ENCODE measurements at regions not wholly inside any gene's neighbourhood (a gene's known extent, or its start where the extent isn't known, plus 50 kb on each side); places are given as distances from the start of the nearest gene placed in this dataset.
A peak's percentile ranks its signal among the peaks of the same experiment; 100 is the strongest.

DNA sequence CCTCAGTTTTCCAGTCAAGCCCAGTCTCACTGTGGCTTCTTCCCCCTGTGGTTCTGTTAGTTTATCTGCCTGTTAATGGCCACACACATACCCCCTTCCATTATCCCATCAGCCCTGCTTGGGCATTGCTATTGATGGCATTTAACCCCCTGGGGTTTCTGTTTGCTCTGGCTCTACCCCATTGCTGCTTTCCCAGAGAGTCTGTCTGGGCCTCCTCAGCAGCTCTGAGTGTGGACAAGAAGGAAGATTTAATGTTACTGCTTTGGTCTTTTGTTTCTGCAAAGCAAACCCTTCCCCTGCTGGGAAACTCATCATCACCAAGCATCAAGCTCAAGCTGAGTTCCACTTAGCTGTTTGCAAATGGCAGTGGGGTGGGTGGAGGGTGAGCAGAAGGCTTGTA lies 162.7 kb downstream of the CCT6B start:
- DNase-seq (ENCODE audit: low spot score in 2 of 2) (no peak), ATAC-seq (no peak)
- no peaks in the 10 kb centered on the region for H3K9me3 Mint-ChIP-seq
- no peak overlapping the region for H3K27ac Mint-ChIP-seq
- H3K36me3 Mint-ChIP-seq = no peaks in the 10 kb centered on the region

DNA sequence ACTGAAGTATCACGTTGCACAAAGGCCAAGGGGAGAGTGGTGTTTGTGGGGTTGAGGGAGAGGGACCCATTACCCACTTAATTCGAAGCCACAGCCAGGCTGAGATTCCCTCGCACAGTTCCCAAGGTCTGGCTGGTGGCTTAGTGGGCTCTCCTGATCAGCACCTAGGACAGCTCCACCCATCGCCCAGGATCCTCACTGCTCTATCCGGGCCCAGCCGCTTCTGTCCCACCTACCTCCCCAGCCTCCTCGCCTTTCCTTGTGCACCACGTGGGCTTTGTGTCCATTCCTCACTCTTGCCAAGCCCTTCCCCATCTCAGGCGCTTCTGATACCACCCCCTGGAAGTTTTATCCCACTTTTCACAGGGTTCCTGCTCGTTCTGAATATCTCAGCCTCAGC lies 163.5 kb downstream of the CCT6B start:
- no peak overlapping the region for H3K27ac Mint-ChIP-seq
- no peaks in the 10 kb centered on the region for H3K9me3 Mint-ChIP-seq
- no peaks in the 10 kb centered on the region for H3K36me3 Mint-ChIP-seq
- DNase-seq (ENCODE audit: low spot score in 2 of 2) (peak in 1 of 2 donors; percentile 28), ATAC-seq (no peak)

DNA sequence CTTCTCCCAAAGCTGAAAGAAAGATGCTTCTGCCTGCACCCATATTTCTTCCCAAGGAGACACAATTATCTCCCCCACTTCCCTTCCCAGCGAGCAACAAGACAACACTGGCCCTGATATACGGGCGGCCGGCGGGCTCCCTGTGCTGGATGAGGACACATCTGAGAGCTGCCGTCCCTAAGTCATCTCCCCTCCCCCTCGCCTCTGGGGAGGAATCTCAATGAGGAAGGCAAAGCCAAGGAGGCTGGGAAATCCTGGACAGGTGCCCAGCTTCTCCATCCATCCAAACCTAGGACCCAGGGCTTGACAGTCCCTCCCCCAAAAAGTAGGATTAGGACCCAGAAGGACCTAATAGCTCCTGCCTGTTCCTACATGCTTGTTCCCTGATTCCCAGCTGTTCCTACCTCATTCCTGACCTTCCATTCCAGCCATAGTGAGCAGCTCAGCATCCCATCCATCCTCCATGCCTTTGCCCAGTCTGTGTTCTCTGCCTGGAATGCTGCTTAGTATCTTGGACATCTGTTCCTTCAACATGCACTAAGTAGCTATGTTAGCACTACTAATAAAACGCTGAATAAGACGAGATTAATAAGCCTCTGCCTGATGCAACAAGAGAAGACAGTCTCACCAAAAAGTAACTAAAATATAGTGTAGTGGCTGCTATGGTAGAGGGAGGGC lies 167.9 kb downstream of the CCT6B start:
- ATAC-seq (no peak), DNase-seq (ENCODE audit: low spot score in 2 of 2) (no peak)
- Mint-ChIP-seq H3K9me3 (no peaks in the 10 kb centered on the region), H3K36me3 (no peaks in the 10 kb centered on the region), H3K27ac (no peak overlapping the region)

DNA sequence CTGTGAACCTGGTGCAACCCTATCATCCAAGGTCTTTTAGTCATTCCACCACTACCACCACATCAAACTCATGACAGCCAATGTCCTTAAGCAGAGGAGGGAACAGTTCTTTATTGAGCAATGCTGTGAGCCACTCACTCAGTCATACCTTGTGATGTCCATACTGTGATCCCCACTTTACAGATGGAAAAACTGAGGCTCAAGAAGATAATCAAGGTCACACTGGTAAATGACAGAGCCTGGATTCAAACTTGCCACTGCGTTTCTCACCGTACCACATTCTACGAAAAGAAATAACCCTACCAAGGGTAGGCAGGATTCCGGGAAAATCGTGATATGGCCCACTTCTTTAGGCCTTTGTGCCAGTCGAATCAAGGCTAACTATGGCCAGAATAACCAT lies 172.6 kb downstream of the CCT6B start:
- DNase-seq (ENCODE audit: low spot score in 2 of 2) (no peak), ATAC-seq (no peak)
- no peaks in the 10 kb centered on the region for H3K9me3 Mint-ChIP-seq
- no peaks in the 10 kb centered on the region for H3K36me3 Mint-ChIP-seq
- no peak overlapping the region for H3K27ac Mint-ChIP-seq

DNA sequence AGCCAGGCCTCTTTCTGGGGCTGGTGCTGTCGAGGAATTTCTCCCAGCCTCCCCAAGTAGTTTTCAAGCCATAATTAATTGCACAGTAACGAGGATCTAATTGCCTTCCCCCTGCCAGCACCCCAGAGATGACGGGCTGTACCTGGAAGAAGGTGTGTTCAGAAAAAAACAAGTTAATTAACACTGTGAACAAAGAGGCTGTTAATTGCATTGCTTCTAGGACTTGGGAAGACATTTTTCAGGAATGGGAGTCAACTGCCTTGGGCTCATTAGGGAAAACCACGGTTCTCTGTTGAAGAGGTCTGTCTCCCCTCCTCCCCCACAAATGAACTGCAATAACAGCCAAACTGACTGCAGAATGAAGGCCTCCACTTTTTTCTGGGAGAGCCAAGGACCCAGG lies 176.7 kb downstream of the CCT6B start:
- ATAC-seq (no peak), DNase-seq (ENCODE audit: low spot score in 2 of 2) (no peak)
- Mint-ChIP-seq H3K9me3 (peaks cover 0 to 3% of the 10 kb centered on the region in 2 donors), H3K27ac (no peak overlapping the region), H3K36me3 (no peaks in the 10 kb centered on the region)

DNA sequence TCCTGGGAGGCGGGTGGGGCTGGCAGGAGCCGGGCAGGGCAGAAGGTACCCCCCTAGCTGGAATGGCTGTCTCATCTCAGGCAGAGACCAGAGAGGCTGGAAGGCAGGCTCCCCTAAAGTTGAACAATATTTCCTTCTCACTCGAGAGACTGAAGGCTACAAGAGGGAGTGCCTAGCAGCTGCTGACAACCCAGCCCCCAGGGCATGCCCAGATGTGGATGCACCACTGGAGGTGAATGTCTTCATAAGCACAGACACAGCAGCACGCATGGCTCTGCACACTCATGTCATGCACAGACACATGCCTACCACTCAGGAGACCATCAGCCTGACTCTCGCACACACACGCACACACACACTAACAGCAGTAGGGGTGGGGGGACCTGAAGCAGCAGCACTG lies 179.0 kb downstream of the CCT6B start:
- DNase-seq (ENCODE audit: low spot score in 2 of 2) = no peak
- H3K36me3 Mint-ChIP-seq = no peaks in the 10 kb centered on the region

DNA sequence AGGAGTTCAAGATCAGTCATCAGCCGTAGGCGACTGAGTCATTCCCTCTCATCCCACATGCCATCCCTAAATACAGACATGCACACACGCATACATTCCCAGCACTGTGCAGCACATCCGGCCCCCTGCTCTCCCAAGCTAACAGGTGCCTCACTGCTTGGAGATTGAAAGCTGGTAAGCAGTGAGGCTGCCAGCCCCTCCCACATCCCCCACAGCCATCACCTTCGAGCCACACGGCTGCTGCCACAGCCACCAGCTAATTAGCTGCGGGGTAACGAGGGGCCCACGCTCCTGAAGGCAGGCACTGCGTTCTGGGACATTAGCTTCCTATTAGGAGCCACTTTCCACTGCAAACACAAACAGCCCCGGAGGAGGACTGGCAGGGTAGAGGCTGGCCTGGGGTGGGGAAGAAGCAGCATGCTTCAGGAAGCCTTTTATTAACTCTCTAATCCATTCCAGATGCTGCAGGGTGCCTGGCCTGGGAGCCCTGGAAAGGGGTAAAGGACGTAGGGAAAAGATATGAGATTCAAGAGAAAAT lies 179.6 kb downstream of the CCT6B start:
- peaks cover 0 to 4% of the 10 kb centered on the region in 2 donors for H3K9me3 Mint-ChIP-seq
- ATAC-seq = no peak

More for the DNA sequence above, 179.0 kb downstream of the CCT6B start:
- ATAC-seq = no peak
- Mint-ChIP-seq H3K27ac (no peak overlapping the region), H3K9me3 (peaks cover 0 to 4% of the 10 kb centered on the region in 2 donors)

DNA sequence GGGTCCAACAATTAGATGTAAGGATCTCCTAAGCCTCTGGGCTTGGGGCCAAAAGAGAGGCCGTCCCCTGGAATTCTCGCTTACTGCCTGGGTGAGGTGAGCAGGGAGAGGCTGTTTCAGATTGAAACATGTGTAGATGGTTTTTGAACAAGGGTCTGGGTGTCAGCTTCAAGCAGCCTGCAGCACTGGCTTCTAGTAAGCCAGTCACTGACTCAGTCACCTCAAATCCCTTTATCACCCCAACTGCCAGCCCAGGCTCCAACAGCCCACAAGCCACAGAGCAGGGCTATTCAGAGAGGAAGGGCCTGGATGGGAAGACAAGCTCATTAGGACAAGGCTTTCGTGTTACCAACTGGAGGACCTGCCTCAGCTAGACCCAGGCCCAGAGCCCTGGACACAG lies 180.2 kb downstream of the CCT6B start:
- no peak for DNase-seq (ENCODE audit: low spot score in 2 of 2)
- peaks cover 0 to 4% of the 10 kb centered on the region in 2 donors for H3K9me3 Mint-ChIP-seq
- no peak overlapping the region for H3K27ac Mint-ChIP-seq
- no peak for ATAC-seq
- no peaks in the 10 kb centered on the region for H3K36me3 Mint-ChIP-seq

More for the DNA sequence above, 179.6 kb downstream of the CCT6B start:
- no peaks in the 10 kb centered on the region for H3K36me3 Mint-ChIP-seq
- no peak overlapping the region for H3K27ac Mint-ChIP-seq
- DNase-seq (ENCODE audit: low spot score in 2 of 2) = no peak

DNA sequence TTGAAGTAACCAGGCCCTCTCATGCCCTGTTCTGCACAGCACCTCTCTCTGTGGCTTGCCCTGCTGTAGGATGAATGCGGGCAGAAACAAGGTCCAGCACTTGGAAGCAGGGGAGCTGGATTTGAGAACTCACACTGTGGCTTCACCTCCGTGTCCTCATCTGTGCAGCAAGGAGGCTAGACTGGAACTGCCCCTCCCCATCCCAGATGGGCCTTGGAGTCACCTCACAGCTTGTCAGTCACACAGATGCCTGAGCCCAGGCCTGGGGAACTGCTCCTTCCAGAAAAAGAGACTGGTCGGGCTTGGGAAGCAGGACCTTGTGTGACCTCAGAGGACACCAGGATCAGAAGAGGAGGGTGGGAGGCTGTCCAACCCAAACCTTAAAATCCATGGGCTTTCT lies 180.8 kb downstream of the CCT6B start:
- DNase-seq (ENCODE audit: low spot score in 2 of 2) (no peak), ATAC-seq (no peak)
- no peak overlapping the region for H3K27ac Mint-ChIP-seq
- H3K9me3 Mint-ChIP-seq = peaks cover 0 to 4% of the 10 kb centered on the region in 2 donors
- no peaks in the 10 kb centered on the region for H3K36me3 Mint-ChIP-seq

DNA sequence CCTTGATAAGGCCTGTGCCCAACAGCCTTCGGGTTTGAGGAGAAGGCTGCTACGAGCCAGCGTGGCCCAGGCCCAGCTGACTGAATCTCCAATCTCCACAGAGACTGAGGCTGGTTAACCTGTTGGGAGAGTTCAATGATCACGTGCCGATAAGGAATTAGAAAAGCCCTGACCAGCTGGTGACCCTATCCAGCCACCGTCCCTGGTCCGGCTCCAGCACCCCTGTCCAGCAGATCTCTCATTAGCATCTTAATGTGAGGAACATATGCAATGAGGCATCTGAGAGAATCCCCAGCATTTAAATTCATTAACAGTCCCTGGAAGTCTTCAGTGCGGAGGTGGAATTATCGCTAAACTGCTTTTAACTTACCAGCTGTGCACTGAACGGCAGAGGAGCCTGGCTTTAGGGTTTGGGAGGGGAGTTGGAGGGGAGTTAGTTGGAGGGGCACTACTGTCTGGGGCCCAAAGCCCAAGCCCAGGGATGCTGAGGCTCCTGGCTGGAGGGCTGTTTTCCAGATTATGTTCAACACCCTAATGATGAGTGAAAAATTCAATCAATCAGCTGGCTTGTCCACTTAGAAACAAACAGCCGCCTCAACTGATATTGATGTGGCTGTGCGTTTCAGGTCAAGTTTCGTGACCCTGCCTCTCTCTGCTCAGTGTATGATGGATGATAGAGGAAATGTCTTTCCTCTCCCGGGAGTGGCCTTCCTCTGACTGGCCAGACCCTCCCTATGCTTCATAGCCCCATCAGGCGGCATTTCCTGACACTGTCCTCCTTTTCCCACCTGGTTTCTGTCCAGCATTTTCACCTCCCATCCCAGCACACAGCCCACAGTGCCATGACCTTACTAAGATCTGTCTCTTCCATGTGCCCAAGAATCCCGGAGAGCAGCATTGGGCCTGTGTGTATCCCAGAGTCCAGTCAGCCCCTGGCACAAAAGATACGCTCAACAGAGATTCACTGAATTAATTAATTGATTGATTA lies 184.5 kb downstream of the CCT6B start:
- H3K27ac Mint-ChIP-seq = no peak overlapping the region
- no peak for ATAC-seq
- peaks cover 0 to 4% of the 10 kb centered on the region in 2 donors for H3K9me3 Mint-ChIP-seq
- H3K36me3 Mint-ChIP-seq = no peaks in the 10 kb centered on the region
- no peak for DNase-seq (ENCODE audit: low spot score in 2 of 2)

DNA sequence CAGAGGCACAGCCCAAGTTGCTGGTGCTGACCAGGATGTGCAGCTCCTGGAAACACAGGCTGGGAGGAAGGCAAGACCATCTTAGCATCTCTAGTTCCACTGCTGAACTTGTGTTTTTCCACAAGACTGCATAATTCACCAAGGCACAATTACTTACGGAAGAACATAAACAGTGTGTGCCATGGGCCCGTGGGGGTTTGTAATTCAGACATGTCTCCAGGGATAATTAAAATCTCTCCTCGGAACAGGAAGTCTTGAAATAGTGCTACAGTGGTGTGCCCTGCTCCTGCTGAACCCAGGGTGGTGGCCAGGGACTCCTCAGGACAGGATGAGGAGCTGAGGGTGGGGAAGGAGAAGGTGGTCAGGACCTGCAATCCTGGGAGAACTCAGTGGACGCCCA lies 188.2 kb downstream of the CCT6B start:
- Mint-ChIP-seq H3K27ac (no peak overlapping the region), H3K36me3 (no peaks in the 10 kb centered on the region), H3K9me3 (no peaks in the 10 kb centered on the region)
- ATAC-seq (no peak), DNase-seq (ENCODE audit: low spot score in 2 of 2) (no peak)

DNA sequence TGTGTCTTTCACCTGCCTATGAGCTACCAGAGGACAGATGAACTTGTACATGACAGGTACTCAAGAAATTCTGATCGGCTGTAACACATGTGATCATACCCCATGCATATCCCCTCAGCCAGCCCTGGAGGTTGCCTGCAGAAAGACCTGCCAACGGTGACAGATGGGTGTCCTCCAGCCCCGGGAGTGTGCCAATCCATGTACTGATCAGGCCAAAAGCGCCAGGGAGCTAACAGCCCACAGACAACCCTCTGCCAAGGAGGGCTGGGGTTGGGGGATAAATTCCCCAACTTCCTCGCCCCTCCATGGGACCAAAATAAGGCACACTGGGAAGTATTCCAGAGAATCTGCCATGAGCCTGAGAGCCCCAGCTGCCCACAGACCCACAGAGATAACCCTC lies 189.4 kb downstream of the CCT6B start:
- Mint-ChIP-seq H3K36me3 (no peaks in the 10 kb centered on the region), H3K9me3 (no peaks in the 10 kb centered on the region), H3K27ac (no peak overlapping the region)
- DNase-seq (ENCODE audit: low spot score in 2 of 2) = no peak
- no peak for ATAC-seq

DNA sequence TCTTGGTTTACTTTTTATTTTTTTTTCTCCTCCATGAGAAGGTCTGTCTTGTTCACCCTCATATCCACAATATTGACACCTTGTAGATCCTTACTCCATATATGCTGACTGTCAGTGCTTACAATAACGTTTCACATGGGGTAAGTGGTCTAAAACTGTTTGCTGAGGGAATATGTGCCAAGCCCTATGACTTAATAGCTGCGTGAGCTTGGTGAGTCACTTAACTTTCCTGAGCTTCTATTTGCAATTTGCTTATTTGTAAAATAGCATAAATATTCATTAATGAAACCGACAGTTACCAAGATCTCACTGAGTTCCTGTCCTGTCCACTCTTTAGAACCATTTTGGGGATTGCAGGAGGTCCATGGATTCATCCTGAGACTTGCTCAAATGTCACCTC lies 190.7 kb downstream of the CCT6B start:
- Mint-ChIP-seq H3K36me3 (no peaks in the 10 kb centered on the region), H3K9me3 (no peaks in the 10 kb centered on the region), H3K27ac (no peak overlapping the region)
- ATAC-seq = no peak
- no peak for DNase-seq (ENCODE audit: low spot score in 2 of 2)

DNA sequence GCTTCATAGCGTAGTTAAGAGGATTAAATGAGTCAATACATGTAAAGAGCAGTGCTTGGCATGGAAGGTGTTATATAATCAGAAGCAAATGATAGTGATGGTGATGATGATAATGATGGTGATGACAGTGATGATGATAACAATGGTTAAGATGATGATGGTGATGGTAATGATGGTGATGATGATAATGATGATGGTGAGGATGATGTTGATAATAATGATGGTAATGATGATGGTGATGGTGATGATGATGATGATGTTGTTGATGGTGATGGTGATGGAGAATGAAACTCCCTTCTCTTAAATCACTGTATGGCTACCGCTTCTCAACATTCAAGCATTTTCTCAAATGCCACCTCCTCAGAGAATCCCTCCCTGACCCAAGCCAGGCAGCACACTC lies 190.5 kb downstream of the TMEM132E start:
- Mint-ChIP-seq H3K9me3 (no peaks in the 10 kb centered on the region), H3K27ac (no peak overlapping the region), H3K36me3 (no peaks in the 10 kb centered on the region)
- ATAC-seq (no peak), DNase-seq (ENCODE audit: low spot score in 2 of 2) (no peak)

DNA sequence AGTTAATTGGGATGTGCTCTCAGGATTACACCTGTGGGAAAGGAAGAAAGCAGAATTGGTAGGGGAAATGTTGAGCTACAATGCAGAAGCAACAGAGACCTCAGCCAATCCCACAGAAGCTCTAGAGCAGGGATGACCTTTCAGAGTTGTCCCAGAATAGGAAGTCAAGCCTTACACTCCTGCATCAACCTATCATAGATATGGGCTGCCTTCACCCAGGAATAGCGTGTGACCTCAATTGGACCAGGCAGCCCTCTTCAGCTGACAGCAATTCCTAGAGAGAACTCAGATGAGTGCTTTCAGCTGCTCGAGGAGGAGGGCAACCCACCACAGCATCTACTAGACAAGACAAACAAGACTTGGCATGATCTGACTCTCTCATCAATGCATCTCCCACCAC lies 189.7 kb downstream of the TMEM132E start:
- H3K36me3 Mint-ChIP-seq = no peaks in the 10 kb centered on the region
- ATAC-seq = no peak
- DNase-seq (ENCODE audit: low spot score in 2 of 2) = no peak
- H3K9me3 Mint-ChIP-seq = no peaks in the 10 kb centered on the region
- no peak overlapping the region for H3K27ac Mint-ChIP-seq

DNA sequence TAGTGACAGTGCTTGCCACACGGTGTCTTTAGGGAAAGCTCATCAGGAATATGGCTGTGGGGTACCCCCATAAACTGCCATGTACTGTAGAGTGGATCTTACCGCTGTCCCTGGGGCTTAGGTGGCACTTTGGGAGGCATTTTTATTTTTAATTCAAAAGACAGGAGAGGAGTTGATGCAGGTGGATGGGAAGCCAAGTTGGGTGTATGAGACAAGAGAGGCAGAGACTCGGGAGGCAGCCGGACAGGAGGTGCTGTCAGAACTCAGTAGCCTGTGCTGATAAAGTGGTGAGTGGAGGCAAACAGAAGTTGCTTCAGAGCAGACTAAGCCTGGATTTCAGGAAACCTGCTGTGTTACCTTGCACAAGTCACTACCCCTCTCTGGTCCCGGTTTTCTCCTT lies 185.9 kb downstream of the TMEM132E start:
- Mint-ChIP-seq H3K9me3 (no peaks in the 10 kb centered on the region), H3K27ac (no peak overlapping the region), H3K36me3 (no peaks in the 10 kb centered on the region)
- ATAC-seq (no peak), DNase-seq (ENCODE audit: low spot score in 2 of 2) (no peak)

DNA sequence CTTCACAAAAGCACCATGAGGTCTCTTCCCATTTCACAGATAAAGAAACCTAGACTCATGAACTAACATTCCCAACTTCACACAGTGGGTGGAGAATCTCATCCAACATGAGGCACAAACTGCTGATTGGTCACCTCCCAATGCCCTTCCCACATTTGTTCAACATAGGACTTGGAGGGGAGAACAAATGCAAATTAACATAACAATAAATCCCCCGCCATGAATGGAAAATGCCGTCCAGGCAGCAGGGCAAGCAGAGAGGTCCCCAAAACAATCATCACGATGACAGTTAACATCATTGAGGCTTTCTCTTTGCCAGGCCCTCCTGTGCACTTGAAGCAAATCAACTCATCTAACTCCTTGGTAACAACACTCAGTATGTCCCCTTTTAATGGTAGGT lies 185.3 kb downstream of the TMEM132E start:
- Mint-ChIP-seq H3K9me3 (no peaks in the 10 kb centered on the region), H3K27ac (no peak overlapping the region), H3K36me3 (no peaks in the 10 kb centered on the region)
- ATAC-seq = no peak
- DNase-seq (ENCODE audit: low spot score in 2 of 2) = no peak

All from activated naive CD4-positive, alpha-beta T cell treated with anti-CD3 and anti-CD28 coated beads, Interleukin-2, amount 50 U/mL, for 72 hours (primary cell).